ENCODE measurements at regions not wholly inside any gene's neighbourhood (a gene's known extent, or its start where the extent isn't known, plus 50 kb on each side); places are given as distances from the start of the nearest gene placed in this dataset.

DNA sequence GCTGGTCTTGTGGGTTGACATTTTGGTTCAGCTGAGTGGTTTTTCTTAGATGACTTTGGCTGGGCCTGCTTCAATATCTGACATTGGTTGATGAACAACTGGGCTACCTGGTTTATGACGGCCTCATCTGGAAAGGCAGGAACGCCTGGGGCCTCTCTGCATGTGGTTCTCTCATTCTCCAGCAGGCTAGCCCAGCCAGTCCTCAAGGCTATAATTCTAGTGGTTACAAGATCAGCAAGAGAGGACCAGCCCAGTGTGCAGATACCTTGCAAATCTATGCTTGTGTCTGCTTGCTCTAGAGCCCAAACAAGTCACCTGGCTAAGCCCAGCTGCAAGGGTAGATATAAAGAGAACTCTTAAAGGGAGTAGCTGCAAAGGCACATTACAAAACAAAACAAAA is 214.2 kb upstream of the PUDP start:
- TF ChIP-seq, protein P1, sequence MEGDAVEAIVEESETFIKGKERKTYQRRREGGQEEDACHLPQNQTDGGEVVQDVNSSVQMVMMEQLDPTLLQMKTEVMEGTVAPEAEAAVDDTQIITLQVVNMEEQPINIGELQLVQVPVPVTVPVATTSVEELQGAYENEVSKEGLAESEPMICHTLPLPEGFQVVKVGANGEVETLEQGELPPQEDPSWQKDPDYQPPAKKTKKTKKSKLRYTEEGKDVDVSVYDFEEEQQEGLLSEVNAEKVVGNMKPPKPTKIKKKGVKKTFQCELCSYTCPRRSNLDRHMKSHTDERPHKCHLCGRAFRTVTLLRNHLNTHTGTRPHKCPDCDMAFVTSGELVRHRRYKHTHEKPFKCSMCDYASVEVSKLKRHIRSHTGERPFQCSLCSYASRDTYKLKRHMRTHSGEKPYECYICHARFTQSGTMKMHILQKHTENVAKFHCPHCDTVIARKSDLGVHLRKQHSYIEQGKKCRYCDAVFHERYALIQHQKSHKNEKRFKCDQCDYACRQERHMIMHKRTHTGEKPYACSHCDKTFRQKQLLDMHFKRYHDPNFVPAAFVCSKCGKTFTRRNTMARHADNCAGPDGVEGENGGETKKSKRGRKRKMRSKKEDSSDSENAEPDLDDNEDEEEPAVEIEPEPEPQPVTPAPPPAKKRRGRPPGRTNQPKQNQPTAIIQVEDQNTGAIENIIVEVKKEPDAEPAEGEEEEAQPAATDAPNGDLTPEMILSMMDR (IDR thresholded peaks at IDR 0.05) = no peak
- no peak for TF ChIP-seq POLR2A (IDR thresholded peaks at IDR 0.05)
